CD14-positive monocyte (primary cell): ENCODE measurements at regions not wholly inside any gene's neighbourhood (a gene's known extent, or its start where the extent isn't known, plus 50 kb on each side); places are given as distances from the start of the nearest gene placed in this dataset.

ENCODE experiments used
- DNase-seq, 3 donors: peaks; one replicate each; pipeline ENCODE4 v3.0.0-alpha.2; 2011 to 2022
- H2AFZ ChIP-seq: 2 replicates; pipeline ENCODE4 v1.6.0; 2012; ENCODE audit warnings: mild to moderate bottlenecking, low read depth, low read length, inconsistent platforms; ENCODE audit not compliant: insufficient read depth, poor library complexity, severe bottlenecking
- H3K27ac ChIP-seq, 2 donors: 1 replicate in 1 of 2; 2 replicates in 1 of 2; pipeline ENCODE4 v1.5.1; 2012 to 2013; ENCODE audit warnings: low read length in 2 of 2, control low read depth in 1 of 2, inconsistent platforms in 1 of 2, low read depth in 1 of 2, mild to moderate bottlenecking in 1 of 2
- H3K27me3 ChIP-seq, 2 donors: one replicate each; pipeline versions ENCODE4 v1.6.0 to v1.6.1; 2011 to 2013; ENCODE audit warnings: low read length in 2 of 2; ENCODE audit not compliant: control insufficient read depth in 2 of 2, insufficient read depth in 2 of 2
- H3K36me3 ChIP-seq, 2 donors: replicated peaks in 1 of 2; 1 replicate in 1 of 2; 2 replicates in 1 of 2; pipeline versions ENCODE4 v1.5.1 to v1.6.1; 2012 to 2013; ENCODE audit warnings: low read length in 2 of 2, control low read depth in 1 of 2, inconsistent platforms in 1 of 2, mild to moderate bottlenecking in 1 of 2; ENCODE audit not compliant: insufficient read depth in 2 of 2, control insufficient read depth in 1 of 2
- H3K4me1 ChIP-seq, 2 donors: 1 replicate in 1 of 2; 2 replicates in 1 of 2; pipeline versions ENCODE4 v1.5.1 to v1.6.1; 2012 to 2013; ENCODE audit warnings: low read length in 2 of 2, control low read depth in 1 of 2, inconsistent platforms in 1 of 2, mild to moderate bottlenecking in 1 of 2, moderate library complexity in 1 of 2; ENCODE audit not compliant: insufficient read depth in 2 of 2, control insufficient read depth in 1 of 2
- H3K4me2 ChIP-seq: replicated peaks from 2 replicates; pipeline ENCODE3; 2012; ENCODE audit warnings: low read length, moderate library complexity, mild to moderate bottlenecking; ENCODE audit not compliant: poor library complexity, severe bottlenecking; ENCODE audit errors: extremely low read depth
- H3K4me3 ChIP-seq, 3 experiments: fragments of 200-600 bp in 1 of 3; sonication (generic) in 1 of 3; replicated peaks in 1 of 3; 1 replicate in 2 of 3; 2 replicates in 1 of 3; pipeline ENCODE4 v1.5.1; 2011 to 2013; ENCODE audit warnings: low read length in 3 of 3, mild to moderate bottlenecking in 3 of 3, control low read depth in 2 of 3, low read depth in 2 of 3, inconsistent platforms in 1 of 3, moderate library complexity in 1 of 3
- H3K79me2 ChIP-seq: 2 replicates; pipeline ENCODE4 v1.6.0; 2012; ENCODE audit warnings: mild to moderate bottlenecking, control low read depth, inconsistent platforms, low read length, moderate library complexity; ENCODE audit not compliant: insufficient read depth
- H3K9ac ChIP-seq: 2 replicates; pipeline ENCODE4 v1.6.0; 2017; ENCODE audit warnings: low read length, mild to moderate bottlenecking; ENCODE audit not compliant: insufficient read depth, poor library complexity, severe bottlenecking
- H3K9me3 ChIP-seq, 2 donors: replicated peaks in 1 of 2; 1 replicate in 1 of 2; 2 replicates in 1 of 2; pipeline versions ENCODE4 v1.5.1 to v1.6.1; 2012 to 2013; ENCODE audit warnings: low read length in 2 of 2, control low read depth in 1 of 2; ENCODE audit not compliant: control insufficient read depth in 1 of 2, insufficient read depth in 1 of 2
- H4K20me1 ChIP-seq: 2 replicates; pipeline ENCODE4 v1.6.0; 2012; ENCODE audit warnings: mild to moderate bottlenecking, low read length, control low read depth, moderate library complexity; ENCODE audit not compliant: insufficient read depth
- H3K27ac Mint-ChIP-seq, 7 donors: one replicate each; pipeline ENCODE4 v1.8.0; 2020; ENCODE audit warnings: mild to moderate bottlenecking in 7 of 7, mixed read lengths in 7 of 7, moderate library complexity in 6 of 7, inconsistent platforms in 2 of 7
- H3K27me3 Mint-ChIP-seq, 3 donors: one replicate each; pipeline ENCODE4 v1.8.0; 2021 to 2022; ENCODE audit warnings: low read depth in 3 of 3, mild to moderate bottlenecking in 3 of 3, mixed read lengths in 3 of 3, moderate library complexity in 3 of 3, inconsistent platforms in 1 of 3
- H3K36me3 Mint-ChIP-seq, 2 donors: one replicate each; pipeline ENCODE4 v1.8.0; 2020; ENCODE audit warnings: mixed read lengths in 2 of 2, inconsistent platforms in 1 of 2, mild to moderate bottlenecking in 1 of 2
- H3K4me1 Mint-ChIP-seq: one replicate; pipeline ENCODE4 v1.8.0; 2020; ENCODE audit warnings: mild to moderate bottlenecking, mixed read lengths
- H3K4me3 Mint-ChIP-seq, 2 donors: one replicate each; pipeline ENCODE4 v1.8.0; 2020; ENCODE audit warnings: mild to moderate bottlenecking in 2 of 2, mixed read lengths in 2 of 2, moderate library complexity in 1 of 2
- H3K9me3 Mint-ChIP-seq, 7 donors: one replicate each; pipeline ENCODE4 v1.8.0; 2020 to 2022; ENCODE audit warnings: mixed read lengths in 7 of 7, mild to moderate bottlenecking in 6 of 7, moderate library complexity in 6 of 7, inconsistent platforms in 2 of 7
- WGBS: methylation state at CpG from one replicate; pipeline ENCODE4 v1.1.5; 2013; ENCODE audit warnings: missing lambda C conversion rate; ENCODE audit not compliant: insufficient coverage; 5-methylcytosine and 5-hydroxymethylcytosine counted together
- intact Hi-C, 2 donors: fragments of 100-400 bp; cut with micrococcal nuclease; formaldehyde crosslinking; loops; one replicate each; pipeline versions ENCODE4 v1.15.0 to v1.15.1; 2023
- TF ChIP-seq, protein P1 (sequence below): fragments of 200-600 bp; IDR thresholded peaks from one replicate; pipeline ENCODE4 v1.8.0; 2022; ENCODE audit warnings: antibody characterized with exemption, mild to moderate bottlenecking

DNA sequence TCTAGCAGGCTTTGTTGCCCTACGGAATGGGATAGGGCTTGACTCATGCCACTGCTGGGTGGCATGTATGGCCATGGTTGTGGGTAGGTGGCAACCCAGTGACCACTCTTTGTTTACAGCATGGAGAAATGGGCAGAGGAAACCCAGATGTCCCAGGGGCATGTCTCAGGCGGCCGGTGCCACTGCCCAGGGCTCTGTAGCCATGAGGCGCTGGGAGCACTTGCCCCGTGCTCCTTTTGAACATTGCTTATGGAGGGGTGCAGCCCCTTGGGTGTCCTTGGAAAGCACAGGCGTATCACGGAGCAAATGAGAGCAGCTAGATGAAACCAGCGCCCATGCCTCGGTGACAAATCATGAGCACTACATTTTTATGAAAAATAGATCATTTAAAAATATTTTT is 212.5 kb upstream of the ECI2 start:
- Histone ChIP-seq H3K9ac (no peak overlapping the region), H2AFZ (no peak overlapping the region), H3K4me2 (no peak overlapping the region), H3K79me2 (no peaks in the 10 kb centered on the region), H3K27ac (no peak overlapping the region), H4K20me1 (no peaks in the 10 kb centered on the region), H3K9me3 (no peaks in the 10 kb centered on the region), H3K36me3 (no peaks in the 10 kb centered on the region), H3K27me3 (no peaks in the 10 kb centered on the region), H3K4me1 (peaks cover 0 to 5% of the 10 kb centered on the region in 2 donors), H3K4me3 (no peak overlapping the region)
- Mint-ChIP-seq H3K4me1 (peaks cover 8% of the 10 kb centered on the region), H3K9me3 (peaks cover 0 to 3% (median 0%) of the 10 kb centered on the region in 7 donors), H3K4me3 (no peak overlapping the region), H3K36me3 (no peaks in the 10 kb centered on the region), H3K27me3 (peaks cover 0 to 9% (median 3%) of the 10 kb centered on the region in 3 donors), H3K27ac (no peak overlapping the region)
- TF ChIP-seq, protein P1, sequence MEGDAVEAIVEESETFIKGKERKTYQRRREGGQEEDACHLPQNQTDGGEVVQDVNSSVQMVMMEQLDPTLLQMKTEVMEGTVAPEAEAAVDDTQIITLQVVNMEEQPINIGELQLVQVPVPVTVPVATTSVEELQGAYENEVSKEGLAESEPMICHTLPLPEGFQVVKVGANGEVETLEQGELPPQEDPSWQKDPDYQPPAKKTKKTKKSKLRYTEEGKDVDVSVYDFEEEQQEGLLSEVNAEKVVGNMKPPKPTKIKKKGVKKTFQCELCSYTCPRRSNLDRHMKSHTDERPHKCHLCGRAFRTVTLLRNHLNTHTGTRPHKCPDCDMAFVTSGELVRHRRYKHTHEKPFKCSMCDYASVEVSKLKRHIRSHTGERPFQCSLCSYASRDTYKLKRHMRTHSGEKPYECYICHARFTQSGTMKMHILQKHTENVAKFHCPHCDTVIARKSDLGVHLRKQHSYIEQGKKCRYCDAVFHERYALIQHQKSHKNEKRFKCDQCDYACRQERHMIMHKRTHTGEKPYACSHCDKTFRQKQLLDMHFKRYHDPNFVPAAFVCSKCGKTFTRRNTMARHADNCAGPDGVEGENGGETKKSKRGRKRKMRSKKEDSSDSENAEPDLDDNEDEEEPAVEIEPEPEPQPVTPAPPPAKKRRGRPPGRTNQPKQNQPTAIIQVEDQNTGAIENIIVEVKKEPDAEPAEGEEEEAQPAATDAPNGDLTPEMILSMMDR = no peak
- WGBS = 89% methylated on average over 5 of the region's 9 CpGs
- DNase-seq = no peak
- intact Hi-C loops = no loop called here

GRCh38 chr6:4346659-4347333 is 211.4 kb upstream of the ECI2 start:
- peaks cover 0 to 5% of the 10 kb centered on the region in 2 donors for H3K4me1 ChIP-seq
- no peaks in the 10 kb centered on the region for H3K36me3 ChIP-seq
- no peak overlapping the region for H3K9ac ChIP-seq
- Mint-ChIP-seq H3K4me1 (peaks cover 8% of the 10 kb centered on the region), H3K9me3 (peaks cover 0 to 2% (median 0%) of the 10 kb centered on the region in 7 donors), H3K4me3 (no peak overlapping the region), H3K27ac (no peak overlapping the region), H3K27me3 (peaks cover 0 to 9% (median 3%) of the 10 kb centered on the region in 3 donors), H3K36me3 (no peaks in the 10 kb centered on the region)
- H3K9me3 ChIP-seq = no peaks in the 10 kb centered on the region
- no peaks in the 10 kb centered on the region for H4K20me1 ChIP-seq
- intact Hi-C loops = no loop called here
- DNase-seq = no peak
- H3K27ac ChIP-seq = no peak overlapping the region
- H3K79me2 ChIP-seq = no peaks in the 10 kb centered on the region
- H3K4me3 ChIP-seq = no peak overlapping the region
- no peak overlapping the region for H3K4me2 ChIP-seq
- 91% methylated on average over 5 of the region's 6 CpGs for WGBS
- H3K27me3 ChIP-seq = no peaks in the 10 kb centered on the region
- H2AFZ ChIP-seq = no peak overlapping the region
- TF ChIP-seq, protein P1 = no peak
